T-cell (primary cell): ENCODE measurements at regions not wholly inside any gene's neighbourhood (a gene's known extent, or its start where the extent isn't known, plus 50 kb on each side); places are given as distances from the start of the nearest gene placed in this dataset.

ENCODE experiments used
- ATAC-seq, 4 experiments: fragments of 200-7000 bp in 3 of 4; fragments of 150-1000 bp in 1 of 4; cut with Tn5 transposase; replicated peaks in 1 of 4; 1 replicate in 3 of 4; 2 replicates in 1 of 4; pipeline ENCODE4 v1.10.0; 2021; ENCODE audit warnings: moderate library complexity in 3 of 4, mild to moderate bottlenecking in 2 of 4, moderate number of reproducible peaks in 1 of 4
- CTCF ChIA-PET, 2 donors: fragments of 300-600 bp; sonication (Branson Sonifier 250); formaldehyde crosslinking; loops; one replicate each; lab custom pipeline; 2022; ENCODE audit warnings: antibody characterized with exemption in 2 of 2; lab: Charles Lee
- POLR2A ChIA-PET, 2 donors: fragments of 300-600 bp; sonication (Branson Sonifier 250); formaldehyde crosslinking; loops; one replicate each; lab custom pipeline; 2022; ENCODE audit warnings: antibody characterized with exemption in 2 of 2; lab: Charles Lee
- DNase-seq, 35 experiments: peaks; one replicate each; pipeline versions ENCODE4 v3.0.0 to v3.0.0-alpha.2; 2013 to 2023
- H3K27ac ChIP-seq: one replicate; pipeline ENCODE4 v1.5.1; 2013; ENCODE audit warnings: low read length
- H3K27me3 ChIP-seq, 2 experiments: replicated peaks in 1 of 2; 1 replicate in 1 of 2; 2 replicates in 1 of 2; pipeline versions ENCODE4 v1.6.1 to v1.7.0; 2013; ENCODE audit warnings: low read length in 1 of 2, mixed read lengths in 1 of 2; ENCODE audit not compliant: control insufficient read depth in 2 of 2, insufficient read depth in 2 of 2; ENCODE audit errors: extremely low read depth in 1 of 2
- H3K36me3 ChIP-seq, 2 donors: 1 replicate in 1 of 2; 2 replicates in 1 of 2; pipeline versions ENCODE4 v1.6.1 to v1.7.0; 2013; ENCODE audit warnings: low read length in 1 of 2; ENCODE audit not compliant: control insufficient read depth in 2 of 2, insufficient read depth in 1 of 2; ENCODE audit errors: extremely low read depth in 1 of 2
- H3K4me1 ChIP-seq, 2 experiments: 1 replicate in 1 of 2; 2 replicates in 1 of 2; pipeline versions ENCODE4 v1.6.1 to v1.7.0; 2013; ENCODE audit warnings: low read length in 2 of 2, mixed read lengths in 1 of 2; ENCODE audit not compliant: insufficient read depth in 2 of 2, control insufficient read depth in 1 of 2; ENCODE audit errors: extremely low read depth in 1 of 2
- H3K4me3 ChIP-seq, 2 donors: 1 replicate in 1 of 2; 2 replicates in 1 of 2; pipeline versions ENCODE4 v1.5.1 to v1.7.0; 2013; ENCODE audit warnings: mild to moderate bottlenecking in 2 of 2, low read length in 1 of 2, moderate library complexity in 1 of 2; ENCODE audit not compliant: control insufficient read depth in 1 of 2; ENCODE audit errors: extremely low read depth in 1 of 2
- H3K9me3 ChIP-seq: 2 replicates; pipeline ENCODE4 v1.7.0; 2013
- H3K27ac Mint-ChIP-seq, 2 donors: one replicate each; pipeline ENCODE4 v1.8.0; 2020 to 2021; ENCODE audit warnings: mild to moderate bottlenecking in 2 of 2, mixed read lengths in 2 of 2
- H3K27me3 Mint-ChIP-seq, 2 donors: one replicate each; pipeline ENCODE4 v1.8.0; 2021 to 2022; ENCODE audit warnings: mixed read lengths in 2 of 2
- H3K36me3 Mint-ChIP-seq: one replicate; pipeline ENCODE4 v1.8.0; 2021; ENCODE audit warnings: mixed read lengths
- H3K4me1 Mint-ChIP-seq, 3 donors: one replicate each; pipeline ENCODE4 v1.8.0; 2020 to 2022; ENCODE audit warnings: mixed read lengths in 3 of 3, mild to moderate bottlenecking in 1 of 3
- H3K4me3 Mint-ChIP-seq, 3 donors: one replicate each; pipeline ENCODE4 v1.8.0; 2020 to 2022; ENCODE audit warnings: mild to moderate bottlenecking in 3 of 3, mixed read lengths in 3 of 3, moderate library complexity in 3 of 3
- H3K9me3 Mint-ChIP-seq, 3 donors: one replicate each; pipeline ENCODE4 v1.8.0; 2020 to 2022; ENCODE audit warnings: mixed read lengths in 3 of 3
- WGBS: methylation state at CpG from one replicate; pipeline ENCODE4 v1.1.5; 2013; ENCODE audit warnings: missing lambda C conversion rate; ENCODE audit not compliant: insufficient coverage; 5-methylcytosine and 5-hydroxymethylcytosine counted together

DNA sequence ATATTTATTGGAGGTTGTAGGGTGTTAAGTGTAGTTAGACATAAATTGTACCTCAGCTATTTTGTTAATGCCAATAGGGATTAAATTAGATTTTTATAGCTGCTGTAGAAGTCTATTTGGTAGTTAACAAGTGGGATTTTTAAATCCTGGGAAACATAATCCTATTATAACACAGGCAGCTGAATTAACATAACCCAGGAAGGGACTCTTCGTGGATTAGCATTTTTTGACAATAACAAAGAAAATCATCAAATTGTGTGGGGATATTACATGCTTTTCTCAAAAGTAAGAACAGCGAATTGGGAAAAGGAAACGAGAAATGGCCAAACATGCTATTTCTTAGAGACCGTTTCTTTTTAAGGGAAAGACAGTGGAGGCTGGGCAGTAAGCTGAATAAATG is 172.8 kb downstream of the ZIC5 start:
- ChIA-PET POLR2A (no interaction called here), CTCF (no interaction called here)
- Histone ChIP-seq H3K4me1 (no peaks in the 10 kb centered on the region), H3K27ac (no peak overlapping the region), H3K27me3 (no peaks in the 10 kb centered on the region), H3K36me3 (no peaks in the 10 kb centered on the region), H3K9me3 (no peaks in the 10 kb centered on the region), H3K4me3 (no peak overlapping the region)
- peaks cover 0 to 4% (median 2%) of the 10 kb centered on the region in 3 donors for H3K9me3 Mint-ChIP-seq
- H3K27ac Mint-ChIP-seq, result no peak overlapping the region
- no peaks in the 10 kb centered on the region for H3K4me1 Mint-ChIP-seq
- H3K27me3 Mint-ChIP-seq, result no peaks in the 10 kb centered on the region
- peaks cover 13% of the 10 kb centered on the region for H3K36me3 Mint-ChIP-seq
- no peak overlapping the region for H3K4me3 Mint-ChIP-seq
- DNase-seq (no peak), ATAC-seq (no peak)
- WGBS, result 93% methylated on average over 2 of the region's 4 CpGs

DNA sequence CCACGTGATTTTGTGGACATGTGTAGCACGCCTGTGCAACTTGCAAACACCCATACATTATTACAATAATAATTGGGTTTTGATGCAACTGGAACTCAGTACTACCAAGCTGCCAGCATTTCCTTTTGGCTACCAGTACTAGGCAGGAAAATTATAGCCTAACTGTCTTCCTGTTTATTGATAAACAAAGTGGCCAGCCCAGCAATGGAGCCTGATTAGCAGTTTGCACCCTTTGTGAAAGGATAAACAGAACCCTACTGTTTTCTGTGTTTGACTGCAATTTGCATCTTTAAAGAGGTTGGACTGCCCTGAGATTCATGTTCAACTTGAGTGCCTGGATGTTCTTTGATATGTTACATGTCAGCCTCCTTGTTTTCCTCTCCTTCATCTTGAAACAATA is 173.9 kb downstream of the ZIC5 start:
- Mint-ChIP-seq H3K9me3 (peaks cover 0 to 4% (median 2%) of the 10 kb centered on the region in 3 donors), H3K4me1 (no peaks in the 10 kb centered on the region), H3K27me3 (no peaks in the 10 kb centered on the region), H3K4me3 (no peak overlapping the region), H3K36me3 (peaks cover 8% of the 10 kb centered on the region), H3K27ac (no peak overlapping the region)
- Histone ChIP-seq H3K4me1 (no peaks in the 10 kb centered on the region), H3K9me3 (no peaks in the 10 kb centered on the region), H3K27ac (no peak overlapping the region), H3K4me3 (no peak overlapping the region), H3K27me3 (no peaks in the 10 kb centered on the region), H3K36me3 (no peaks in the 10 kb centered on the region)
- ATAC-seq (no peak), DNase-seq (no peak)
- WGBS, result no CpG with 5 or more reads among the region's 2 CpGs
- ChIA-PET POLR2A (no interaction called here), CTCF (no interaction called here)

DNA sequence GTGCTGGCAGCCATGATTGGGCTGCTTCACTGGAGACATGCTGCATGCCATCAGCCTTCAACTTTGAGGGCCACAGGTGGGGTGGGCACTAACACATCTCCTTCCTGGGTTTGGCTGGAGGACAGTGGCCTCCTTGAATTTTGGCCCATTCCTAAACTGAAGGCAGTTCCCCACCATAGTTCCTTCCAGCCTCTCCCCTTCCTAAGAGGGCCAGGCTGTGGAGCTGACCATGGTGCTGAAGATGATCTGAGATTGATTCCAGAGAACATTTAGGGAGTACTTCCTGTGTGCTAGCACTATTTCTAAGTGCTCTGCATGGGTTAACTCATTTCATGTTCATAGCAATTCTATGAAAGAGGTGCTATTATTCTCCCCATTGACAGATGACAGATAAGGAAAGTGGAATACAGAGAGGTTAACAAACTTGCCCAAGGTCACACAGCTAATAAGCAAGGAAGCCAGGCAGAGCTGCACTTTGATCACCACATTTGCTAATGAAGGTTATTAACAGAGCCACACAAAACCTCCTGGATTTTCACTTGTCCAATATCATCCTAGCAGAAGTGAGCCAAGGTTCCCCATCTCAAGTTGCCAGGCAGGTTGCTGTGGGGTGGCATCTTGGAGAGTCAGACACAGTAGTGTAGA is 175.3 kb downstream of the ZIC5 start:
- H3K9me3 ChIP-seq, result no peaks in the 10 kb centered on the region
- peak in 5 of 35 experiments; percentile 2 to 31 (median 11) for DNase-seq
- Mint-ChIP-seq H3K27ac (no peak overlapping the region), H3K9me3 (peaks cover 0 to 4% (median 2%) of the 10 kb centered on the region in 3 donors), H3K4me1 (no peaks in the 10 kb centered on the region), H3K4me3 (no peak overlapping the region), H3K27me3 (no peaks in the 10 kb centered on the region), H3K36me3 (peaks cover 10% of the 10 kb centered on the region)
- ATAC-seq, result no peak
- no peaks in the 10 kb centered on the region for H3K36me3 ChIP-seq
- H3K27ac ChIP-seq, result no peak overlapping the region
- no peak overlapping the region for H3K4me3 ChIP-seq
- POLR2A ChIA-PET, result no interaction called here
- no peaks in the 10 kb centered on the region for H3K27me3 ChIP-seq
- H3K4me1 ChIP-seq, result no peaks in the 10 kb centered on the region
- CTCF ChIA-PET, result interaction anchor here in 1 of 2 donors (0.6 kb wide), 1 partner anchor 994 kb away, joined by 3 read pairs; no protein-coding TSS in a partner anchor

DNA sequence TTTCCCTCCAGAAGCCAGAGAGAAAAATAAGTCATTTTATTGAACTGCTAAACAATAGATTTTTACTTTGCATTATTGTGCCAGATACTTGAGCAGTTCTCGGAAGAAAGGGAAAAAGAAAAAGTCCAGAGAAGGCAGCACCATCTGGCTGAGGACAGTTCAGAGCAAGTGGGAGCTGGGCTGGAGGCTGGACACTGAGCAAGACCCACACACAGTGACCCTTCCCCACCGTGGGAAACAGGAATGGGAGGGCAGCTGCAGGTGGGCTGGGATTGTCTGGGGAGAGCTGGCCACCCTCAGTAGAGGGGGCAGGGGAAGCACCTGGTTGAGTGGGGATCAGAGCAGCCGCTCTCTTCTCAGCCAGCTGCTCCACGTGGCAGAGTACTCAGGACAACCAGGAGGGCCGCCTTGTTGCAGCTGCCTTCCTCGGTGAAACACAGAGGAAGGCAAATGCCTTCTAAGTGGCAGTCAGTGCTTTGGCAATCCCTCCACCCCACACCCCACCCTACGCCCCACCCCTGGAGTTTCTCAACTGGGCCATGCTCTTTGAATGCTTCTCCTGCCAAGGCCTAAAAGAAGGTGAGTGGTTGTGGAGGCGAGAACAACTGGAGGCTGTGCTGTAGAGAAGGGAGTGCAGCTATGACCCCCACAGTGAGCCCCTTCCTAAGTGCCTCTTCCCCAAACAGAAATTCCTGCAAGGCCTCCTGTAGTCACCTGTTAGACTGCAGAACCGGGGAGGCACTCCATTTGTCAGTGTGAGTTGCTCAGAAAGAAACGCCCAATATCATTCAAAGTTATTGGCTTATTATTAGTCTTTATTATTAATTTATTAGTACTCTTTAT is 179.3 kb downstream of the ZIC5 start:
- peaks cover 0 to 3% (median 2%) of the 10 kb centered on the region in 3 donors for H3K9me3 Mint-ChIP-seq
- H3K27ac Mint-ChIP-seq, result no peak overlapping the region
- H3K4me3 ChIP-seq, result no peak overlapping the region
- H3K27me3 Mint-ChIP-seq, result no peaks in the 10 kb centered on the region
- no peak for ATAC-seq
- no peak for DNase-seq
- H3K4me3 Mint-ChIP-seq, result no peak overlapping the region
- POLR2A ChIA-PET, result no interaction called here
- H3K27ac ChIP-seq, result no peak overlapping the region
- no peaks in the 10 kb centered on the region for H3K9me3 ChIP-seq
- no peaks in the 10 kb centered on the region for H3K27me3 ChIP-seq
- WGBS, result 100% methylated on average over 1 of the region's 10 CpGs
- no peaks in the 10 kb centered on the region for H3K4me1 ChIP-seq
- CTCF ChIA-PET, result no interaction called here
- H3K36me3 Mint-ChIP-seq, result peaks cover 30% of the 10 kb centered on the region
- no peaks in the 10 kb centered on the region for H3K36me3 ChIP-seq
- no peaks in the 10 kb centered on the region for H3K4me1 Mint-ChIP-seq

DNA sequence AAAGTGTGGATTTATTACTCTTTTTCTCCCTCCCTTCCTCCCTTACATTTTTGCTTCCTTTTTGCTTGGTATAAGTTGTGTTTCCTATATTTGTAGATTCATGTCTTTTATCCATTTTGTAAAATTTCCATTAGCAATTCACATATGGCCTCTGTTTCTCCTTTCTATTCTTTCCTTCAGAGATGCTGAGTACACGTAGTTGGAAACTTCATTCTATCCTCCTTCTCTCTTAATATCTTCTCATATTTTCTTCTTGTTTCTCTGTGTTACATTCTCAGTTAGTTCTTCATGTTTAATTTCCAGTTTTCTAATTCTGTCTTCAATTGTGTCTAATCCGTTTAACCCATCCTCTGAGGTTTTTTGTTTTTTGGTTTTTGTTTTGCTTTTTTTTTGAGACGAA is 188.9 kb downstream of the ZIC5 start:
- H3K27ac Mint-ChIP-seq, result no peak overlapping the region
- H3K36me3 ChIP-seq, result no peaks in the 10 kb centered on the region
- peaks cover 4 to 11% (median 11%) of the 10 kb centered on the region in 3 donors for H3K9me3 Mint-ChIP-seq
- H3K27ac ChIP-seq, result no peak overlapping the region
- H3K4me3 Mint-ChIP-seq, result no peak overlapping the region
- 85% methylated on average over 2 of the region's 3 CpGs for WGBS
- ChIA-PET POLR2A (no interaction called here), CTCF (no interaction called here)
- DNase-seq (no peak), ATAC-seq (no peak)
- no peaks in the 10 kb centered on the region for H3K4me1 Mint-ChIP-seq
- peaks cover 44% of the 10 kb centered on the region for H3K36me3 Mint-ChIP-seq
- H3K9me3 ChIP-seq, result no peaks in the 10 kb centered on the region
- no peaks in the 10 kb centered on the region for H3K27me3 Mint-ChIP-seq
- H3K4me1 ChIP-seq, result no peaks in the 10 kb centered on the region
- no peaks in the 10 kb centered on the region for H3K27me3 ChIP-seq
- H3K4me3 ChIP-seq, result no peak overlapping the region

DNA sequence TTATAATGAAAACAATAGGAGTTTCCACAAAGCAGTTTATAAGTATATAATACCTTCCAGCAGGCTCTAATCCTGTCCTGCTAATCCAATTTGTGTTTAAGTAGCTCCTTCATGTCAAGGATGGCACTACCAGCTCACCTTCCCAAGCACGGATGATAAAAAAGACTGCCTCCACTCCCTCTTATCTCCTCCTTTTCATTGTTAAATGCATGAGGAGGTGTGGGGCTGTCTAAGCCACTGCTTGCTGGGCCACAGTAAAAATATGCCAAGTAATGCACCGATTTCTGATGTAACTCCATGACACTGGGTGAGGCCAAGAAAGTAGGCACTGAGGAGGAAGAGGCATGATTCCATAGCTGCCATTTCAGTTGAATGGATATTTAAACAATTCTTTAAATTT is 193.1 kb downstream of the ZIC5 start:
- H3K27ac ChIP-seq, result no peak overlapping the region
- ChIA-PET POLR2A (interaction anchor here in 1 of 2 donors (0.6 kb wide), 1 partner anchor 1834 kb away, joined by 3 read pairs; no protein-coding TSS in a partner anchor), CTCF (interaction anchor here in 1 of 2 donors (0.6 kb wide), 1 partner anchor 9 kb away, joined by 3 read pairs; no protein-coding TSS in a partner anchor)
- H3K27me3 Mint-ChIP-seq, result no peaks in the 10 kb centered on the region
- H3K27ac Mint-ChIP-seq, result no peak overlapping the region
- DNase-seq (no peak), ATAC-seq (no peak)
- no peaks in the 10 kb centered on the region for H3K27me3 ChIP-seq
- WGBS, result no CpG with 5 or more reads among the region's 2 CpGs
- no peaks in the 10 kb centered on the region for H3K4me1 ChIP-seq
- H3K9me3 Mint-ChIP-seq, result peaks cover 4 to 11% (median 7%) of the 10 kb centered on the region in 3 donors
- H3K4me3 ChIP-seq, result no peak overlapping the region
- H3K4me1 Mint-ChIP-seq, result no peaks in the 10 kb centered on the region
- H3K9me3 ChIP-seq, result no peaks in the 10 kb centered on the region
- H3K4me3 Mint-ChIP-seq, result no peak overlapping the region
- peaks cover 52% of the 10 kb centered on the region for H3K36me3 Mint-ChIP-seq
- no peaks in the 10 kb centered on the region for H3K36me3 ChIP-seq
